ENCODE measurements at regions not wholly inside any gene's neighbourhood (a gene's known extent, or its start where the extent isn't known, plus 50 kb on each side); places are given as distances from the start of the nearest gene placed in this dataset.

DNA sequence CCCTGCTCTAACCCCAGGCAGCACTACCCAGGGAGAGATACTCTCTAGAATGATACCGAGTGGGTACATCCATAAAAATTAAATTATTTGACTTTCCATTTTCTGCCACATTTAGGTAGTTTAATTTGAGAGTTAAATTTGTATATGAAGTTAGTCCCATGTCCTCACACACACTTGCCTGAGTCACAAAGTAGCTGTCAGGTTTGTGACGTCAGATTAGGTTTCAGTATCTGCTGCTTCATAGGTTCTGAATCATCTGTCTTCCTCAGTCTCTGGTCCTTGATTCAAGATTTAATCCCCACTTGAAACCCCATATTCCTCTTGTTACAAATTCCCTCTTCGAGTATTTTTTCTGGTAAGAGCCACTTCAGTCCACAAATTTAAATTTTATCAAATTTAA, 738.6 kb upstream of the FAM98A start:
- DNase-seq (ENCODE audit: low spot score), result no peak
- TF ChIP-seq, protein P1, sequence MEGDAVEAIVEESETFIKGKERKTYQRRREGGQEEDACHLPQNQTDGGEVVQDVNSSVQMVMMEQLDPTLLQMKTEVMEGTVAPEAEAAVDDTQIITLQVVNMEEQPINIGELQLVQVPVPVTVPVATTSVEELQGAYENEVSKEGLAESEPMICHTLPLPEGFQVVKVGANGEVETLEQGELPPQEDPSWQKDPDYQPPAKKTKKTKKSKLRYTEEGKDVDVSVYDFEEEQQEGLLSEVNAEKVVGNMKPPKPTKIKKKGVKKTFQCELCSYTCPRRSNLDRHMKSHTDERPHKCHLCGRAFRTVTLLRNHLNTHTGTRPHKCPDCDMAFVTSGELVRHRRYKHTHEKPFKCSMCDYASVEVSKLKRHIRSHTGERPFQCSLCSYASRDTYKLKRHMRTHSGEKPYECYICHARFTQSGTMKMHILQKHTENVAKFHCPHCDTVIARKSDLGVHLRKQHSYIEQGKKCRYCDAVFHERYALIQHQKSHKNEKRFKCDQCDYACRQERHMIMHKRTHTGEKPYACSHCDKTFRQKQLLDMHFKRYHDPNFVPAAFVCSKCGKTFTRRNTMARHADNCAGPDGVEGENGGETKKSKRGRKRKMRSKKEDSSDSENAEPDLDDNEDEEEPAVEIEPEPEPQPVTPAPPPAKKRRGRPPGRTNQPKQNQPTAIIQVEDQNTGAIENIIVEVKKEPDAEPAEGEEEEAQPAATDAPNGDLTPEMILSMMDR (IDR thresholded peaks at IDR 0.05; ENCODE audit: extremely low read depth, missing control alignments), result no peak

DNA sequence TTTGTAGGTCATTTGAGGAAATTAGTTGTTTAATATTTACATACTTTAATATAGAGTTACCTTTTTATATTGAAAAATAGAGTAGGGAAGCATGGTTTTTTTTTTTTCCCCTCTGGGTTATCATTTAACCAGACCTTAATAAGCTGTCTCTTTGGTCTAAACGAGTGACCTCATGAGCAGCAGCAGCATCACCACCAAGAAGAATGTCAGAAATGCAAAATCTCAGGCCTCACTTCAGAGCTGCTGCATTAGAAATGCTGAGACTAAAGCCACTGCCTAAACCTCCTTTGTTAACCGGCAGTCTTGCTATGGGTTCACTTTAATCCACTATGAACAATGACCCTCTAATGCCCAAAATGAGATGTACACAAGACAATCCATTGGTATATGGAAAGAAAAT, 733.7 kb upstream of the FAM98A start:
- TF ChIP-seq, protein P1 (IDR thresholded peaks at IDR 0.05; ENCODE audit: extremely low read depth, missing control alignments), result no peak
- DNase-seq (ENCODE audit: low spot score), result no peak

DNA sequence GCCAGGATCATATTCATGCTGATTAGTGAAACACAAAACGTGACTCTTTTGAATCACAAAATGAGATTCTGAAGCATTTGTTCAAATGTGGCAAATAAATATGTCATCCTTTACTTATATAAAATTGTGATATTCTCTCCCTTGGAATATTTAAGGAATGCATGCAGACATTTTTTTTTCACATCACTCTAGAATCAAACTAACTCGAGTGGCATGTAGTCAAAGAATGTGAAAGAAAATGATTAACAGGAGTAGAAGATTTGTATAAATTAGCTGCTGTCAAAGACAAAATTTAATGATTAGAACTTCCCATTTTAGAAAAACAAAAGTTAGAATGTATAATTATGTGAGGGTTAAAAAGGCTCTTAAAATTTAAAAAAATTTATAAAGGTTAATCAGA, 721.0 kb upstream of the FAM98A start:
- TF ChIP-seq, protein P1 (IDR thresholded peaks at IDR 0.05; ENCODE audit: extremely low read depth, missing control alignments), result no peak
- DNase-seq (ENCODE audit: low spot score), result no peak

DNA sequence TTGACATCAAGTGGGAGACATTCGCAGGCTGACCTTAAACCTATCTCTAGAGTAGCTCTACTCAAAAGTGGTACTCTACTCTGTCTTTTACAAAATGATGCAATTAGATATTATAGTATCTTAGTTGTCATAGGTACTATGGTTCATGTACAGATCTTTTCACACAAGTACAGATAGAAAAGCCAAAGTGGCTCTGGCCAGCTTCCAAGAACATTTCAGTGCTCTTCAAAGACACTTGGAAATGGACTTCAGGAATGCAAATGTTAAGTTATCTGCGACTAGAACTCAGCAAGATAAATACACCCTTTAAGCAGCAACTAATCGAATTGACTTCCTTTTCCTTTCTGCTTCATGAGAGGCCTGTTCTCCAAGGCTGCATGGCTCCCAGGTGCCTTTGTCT, 718.7 kb upstream of the FAM98A start:
- no peak for DNase-seq (ENCODE audit: low spot score)

DNA sequence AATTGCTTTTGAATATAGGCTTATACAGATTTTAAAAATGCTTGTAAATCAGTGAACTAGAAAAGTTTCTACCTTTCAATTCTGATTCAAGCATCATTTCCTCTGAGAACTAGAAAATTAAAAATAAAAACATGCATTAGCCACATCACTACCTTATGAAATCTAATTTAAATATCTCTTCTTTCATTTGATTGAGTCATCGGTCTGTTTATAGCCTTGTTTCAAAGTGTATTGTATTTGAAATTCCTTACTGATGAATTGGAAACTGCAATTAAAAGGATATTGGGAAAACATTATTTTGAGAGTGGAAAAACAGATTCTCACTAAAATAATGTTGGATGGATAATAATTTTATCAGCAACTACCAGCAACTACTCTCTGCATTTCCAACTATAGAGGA, 717.7 kb upstream of the FAM98A start:
- no peak for DNase-seq (ENCODE audit: low spot score)
- TF ChIP-seq, protein P1 (IDR thresholded peaks at IDR 0.05; ENCODE audit: extremely low read depth, missing control alignments), result no peak

More for the DNA sequence above, 718.7 kb upstream of the FAM98A start:
- TF ChIP-seq, protein P1 (IDR thresholded peaks at IDR 0.05; ENCODE audit: extremely low read depth, missing control alignments), result no peak

DNA sequence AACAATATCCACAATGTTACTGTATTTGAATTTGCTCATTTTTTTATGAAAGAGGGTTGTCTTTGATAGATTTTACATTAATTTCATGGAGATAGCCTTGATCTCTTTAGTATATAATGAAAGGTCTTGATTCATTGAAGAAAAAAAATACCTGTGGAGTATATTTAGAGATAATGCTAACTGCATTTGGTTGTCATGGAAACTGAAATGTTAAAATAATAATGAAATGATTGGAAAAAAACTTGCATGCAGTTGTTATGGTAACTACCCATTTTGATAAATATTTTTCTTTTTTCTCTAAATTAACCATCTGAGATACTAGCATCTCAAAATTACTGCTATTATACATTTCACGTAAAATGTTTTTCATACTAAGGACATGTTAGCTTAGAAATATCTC, 712.7 kb upstream of the FAM98A start:
- TF ChIP-seq, protein P1 (IDR thresholded peaks at IDR 0.05; ENCODE audit: extremely low read depth, missing control alignments), result no peak
- DNase-seq (ENCODE audit: low spot score), result no peak

DNA sequence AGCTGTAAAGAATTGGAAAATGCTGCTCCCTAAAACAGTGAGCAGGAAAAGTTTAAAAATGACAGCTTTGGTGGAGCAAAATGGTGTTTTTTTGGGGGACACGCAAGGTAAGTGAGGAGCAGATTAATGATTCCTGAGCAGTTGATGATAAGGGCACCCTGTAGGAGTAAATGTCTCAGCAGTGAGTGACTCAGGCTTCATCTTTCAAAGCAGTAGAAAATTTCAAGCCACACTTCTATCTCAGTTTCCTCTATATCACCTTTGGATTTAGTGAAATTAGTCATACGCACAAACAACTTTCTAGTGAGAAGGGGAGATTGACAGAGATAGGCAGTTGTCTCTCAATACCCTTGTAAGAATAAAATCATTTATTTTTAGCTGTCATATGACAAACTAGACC, 709.0 kb upstream of the FAM98A start:
- TF ChIP-seq, protein P1 (IDR thresholded peaks at IDR 0.05; ENCODE audit: extremely low read depth, missing control alignments), result no peak
- no peak for DNase-seq (ENCODE audit: low spot score)
